DMS79 (cell line): ENCODE measurements at regions not wholly inside any gene's neighbourhood (a gene's known extent, or its start where the extent isn't known, plus 50 kb on each side); places are given as distances from the start of the nearest gene placed in this dataset.
"Not testable (repeated sequence)": the region's sequence is repeated elsewhere in the genome, so short reads cannot be mapped to it uniquely, and the experiment has no call there.

ENCODE experiments used
- DNase-seq: peaks from one replicate; lab custom pipeline; 2025; lab: John Stamatoyannopoulos, UW

- DNase-seq, result no peak
Observed at GRCh38 chr2:121049950-121050585, 234.9 kb downstream of the TFCP2L1 start.

GRCh38 chr2:121051311-121051710 is 233.7 kb downstream of the TFCP2L1 start:
- no peak for DNase-seq

DNA sequence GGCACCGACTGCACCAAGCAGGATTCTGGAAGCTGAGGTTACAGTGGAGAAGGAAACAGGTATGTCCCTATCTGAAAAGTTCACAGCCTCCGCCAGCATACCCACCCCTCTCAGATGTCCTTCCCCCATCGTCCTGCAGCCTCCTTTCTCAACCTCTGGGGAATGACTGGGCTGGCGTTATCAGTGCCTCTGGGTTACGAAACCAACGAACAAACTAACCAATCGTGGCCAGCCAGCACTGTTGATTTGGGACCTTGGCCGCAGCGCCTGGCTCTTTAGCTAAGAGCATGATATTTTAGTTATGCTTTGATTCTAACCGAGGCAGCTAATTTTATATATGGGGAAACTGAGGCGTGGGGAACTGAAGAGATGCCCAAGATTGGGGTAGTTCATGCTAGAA is 233.0 kb downstream of the TFCP2L1 start:
- DNase-seq, result no peak

GRCh38 chr2:121052521-121052920 is 232.5 kb downstream of the TFCP2L1 start:
- DNase-seq, result peak; percentile 81

GRCh38 chr2:121055088-121055487 is 229.9 kb downstream of the TFCP2L1 start:
- DNase-seq, result no peak

GRCh38 chr2:121055501-121055900 is 229.5 kb downstream of the TFCP2L1 start:
- no peak for DNase-seq

DNA sequence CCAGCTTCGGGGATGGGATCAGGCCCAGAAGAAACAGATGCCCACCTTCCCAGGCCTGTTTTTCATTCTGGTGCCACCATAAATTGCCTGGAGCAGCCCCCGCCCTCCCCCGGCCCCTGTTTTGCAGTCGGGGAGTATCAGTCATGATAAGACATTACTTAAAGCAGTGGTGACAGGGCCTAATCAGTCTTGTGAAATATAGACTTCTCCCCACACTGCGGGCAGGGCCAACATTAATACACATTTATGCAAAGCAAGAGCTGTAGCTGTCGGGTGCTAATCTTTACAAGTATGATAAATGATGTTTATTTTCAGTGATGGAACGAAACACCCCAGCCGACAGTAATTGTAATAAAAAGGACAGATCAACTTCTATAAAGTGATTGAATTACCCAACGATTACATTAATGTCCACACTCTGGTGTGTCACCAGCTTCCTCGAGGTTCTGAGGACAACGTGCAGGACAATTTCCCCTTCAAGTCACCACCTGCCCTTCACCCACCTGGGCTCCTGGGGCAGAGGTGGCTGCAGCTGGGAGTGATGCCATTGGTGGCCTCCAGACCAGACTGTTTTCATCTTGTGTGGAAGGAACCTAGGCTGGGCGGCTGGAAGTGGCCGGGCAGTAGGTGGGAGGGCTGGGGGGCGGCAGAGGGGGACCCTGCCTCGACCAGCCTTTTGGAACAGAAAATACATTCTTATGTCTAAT is 226.0 kb downstream of the TFCP2L1 start:
- DNase-seq, result no peak

GRCh38 chr2:121059651-121060649 is 225.1 kb downstream of the TFCP2L1 start:
- DNase-seq, result no peak

GRCh38 chr2:121061633-121062032 is 223.4 kb downstream of the TFCP2L1 start:
- DNase-seq, result no peak

- DNase-seq, result no peak
Observed at GRCh38 chr2:121063471-121063870, 221.5 kb downstream of the TFCP2L1 start.

DNA sequence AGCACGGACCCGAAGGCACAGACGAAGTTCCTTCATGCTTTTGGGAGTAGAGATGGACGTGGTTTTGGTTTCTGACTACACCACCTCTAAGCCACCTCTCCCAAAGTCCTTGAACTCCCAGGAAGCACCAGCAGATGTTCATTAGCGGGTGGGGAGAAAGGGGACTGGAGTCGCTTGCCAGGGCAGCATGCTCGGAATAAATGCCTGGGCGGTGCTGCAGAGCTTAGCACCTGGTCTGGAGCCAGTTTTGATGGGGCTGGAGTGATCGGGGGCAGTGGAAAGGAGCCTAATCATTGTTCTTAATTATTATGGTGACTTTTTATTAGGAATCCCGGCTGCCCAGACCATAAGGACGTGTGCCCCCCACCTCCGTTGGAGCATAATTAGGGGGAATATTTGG is 220.8 kb downstream of the TFCP2L1 start:
- peak; percentile 33 for DNase-seq

DNA sequence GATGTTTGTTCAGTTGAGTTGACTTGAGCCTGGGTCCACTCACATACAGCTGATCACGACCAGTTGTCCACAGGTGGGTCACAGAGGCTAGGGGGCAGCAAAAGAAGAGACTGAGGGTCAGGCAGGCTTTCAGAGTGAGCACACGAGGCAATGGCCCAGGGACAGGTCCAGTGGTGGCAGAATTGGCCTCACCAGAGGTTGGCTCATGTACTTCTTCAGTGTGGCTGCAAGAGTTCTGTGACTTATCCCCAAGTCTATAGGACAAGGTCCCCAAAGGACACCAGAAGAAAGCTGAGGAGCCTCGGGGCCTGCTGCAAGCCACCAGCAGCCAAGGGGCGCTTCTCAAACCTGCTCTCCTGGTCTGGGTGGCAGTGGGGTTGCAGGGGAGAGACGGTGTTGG is 219.8 kb downstream of the TFCP2L1 start:
- DNase-seq, result no peak

GRCh38 chr2:121066526-121066925 is 218.5 kb downstream of the TFCP2L1 start:
- no peak for DNase-seq

DNA sequence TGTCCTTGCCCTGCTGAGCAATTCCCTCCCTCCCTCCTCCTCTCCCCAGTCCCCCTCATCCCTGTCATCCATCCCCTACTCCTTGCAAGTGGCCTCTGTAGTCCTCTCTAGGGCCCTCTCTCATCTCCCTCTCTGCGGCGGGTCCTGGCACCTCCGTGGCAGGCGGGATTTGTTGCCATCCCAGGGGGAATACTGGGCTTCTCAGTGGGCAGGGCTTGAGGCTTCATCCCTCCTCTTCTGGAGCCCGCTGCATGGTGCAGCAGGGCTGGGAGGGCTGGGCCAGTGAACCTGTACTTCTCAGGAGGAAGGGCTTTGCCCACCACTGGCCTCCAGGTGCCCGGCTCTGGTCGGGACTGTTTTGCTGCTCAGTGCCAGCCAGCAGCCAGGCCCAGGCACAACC is 216.2 kb downstream of the TFCP2L1 start:
- DNase-seq, result peak; percentile 9

DNA sequence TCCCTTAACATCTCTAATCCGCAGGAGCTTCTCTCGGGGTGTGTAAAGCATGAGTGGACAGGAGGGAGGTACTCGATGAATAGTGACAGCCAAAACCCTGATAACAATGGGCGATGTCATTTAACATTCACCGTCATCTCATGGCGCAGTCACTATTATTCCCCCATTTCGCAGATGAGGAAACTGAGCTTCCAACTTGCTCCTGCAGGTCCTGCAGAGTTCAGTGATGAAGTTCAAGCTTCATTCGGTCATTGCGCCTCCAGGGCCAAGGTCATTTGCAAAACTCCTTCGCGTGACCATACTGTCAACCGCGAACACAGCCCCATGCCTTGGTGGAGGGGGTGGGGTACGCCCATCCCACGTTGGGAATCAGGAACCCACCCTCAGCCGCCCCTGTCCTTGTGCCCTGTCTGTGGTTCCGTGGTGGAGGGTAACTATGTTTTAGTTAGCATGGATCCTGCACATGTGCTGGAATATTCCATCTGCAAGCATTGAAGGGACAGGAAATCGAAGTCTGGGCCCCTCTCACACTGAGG is 215.5 kb downstream of the TFCP2L1 start:
- DNase-seq, result no peak

- not testable (repeated sequence) for DNase-seq
Observed at GRCh38 chr2:121070061-121070460, 214.9 kb downstream of the TFCP2L1 start.

DNA sequence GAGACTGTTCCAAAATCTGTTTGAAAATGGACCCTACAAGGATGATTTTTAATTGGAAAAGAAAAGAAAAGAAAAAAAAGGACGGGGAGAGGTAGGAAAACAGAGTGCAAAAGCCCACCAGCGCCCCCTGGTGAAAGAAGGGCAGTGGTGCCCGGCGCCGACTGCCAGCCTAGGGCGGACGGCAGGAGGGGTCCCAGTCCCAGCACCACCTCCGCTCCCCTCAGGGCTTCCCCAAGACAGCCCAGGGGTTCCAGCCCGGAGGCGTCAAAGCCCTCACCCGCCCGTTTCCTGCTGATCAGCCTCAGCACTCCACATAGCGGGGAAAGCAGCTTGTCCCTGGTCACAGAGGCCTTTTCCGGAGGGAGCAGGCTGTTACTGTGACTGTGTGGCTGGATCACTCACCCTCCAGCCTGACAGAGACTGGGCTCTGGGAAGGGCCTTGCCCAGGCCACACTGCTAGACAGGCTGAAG is 213.9 kb downstream of the TFCP2L1 start:
- peak; percentile 19 for DNase-seq

DNA sequence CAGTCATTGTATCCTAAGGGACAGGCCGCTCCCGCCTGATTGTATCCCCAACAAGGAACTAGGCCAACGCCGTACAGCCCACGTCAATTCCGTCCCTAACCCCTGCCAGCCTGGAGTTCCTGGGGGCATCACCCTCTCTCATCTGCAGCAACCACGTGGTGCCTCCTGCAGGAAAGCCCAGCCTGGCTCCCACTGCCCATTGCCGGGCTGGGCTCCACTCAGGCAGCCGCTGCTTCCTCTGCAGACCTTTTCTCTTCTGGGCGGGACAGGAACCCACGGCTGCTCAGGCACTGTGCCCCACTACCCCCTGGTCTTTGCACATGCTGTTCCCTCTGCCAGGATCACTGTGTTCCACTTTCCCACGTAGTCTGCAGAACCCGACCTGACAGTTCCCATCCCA is 212.2 kb downstream of the TFCP2L1 start:
- DNase-seq, result no peak

GRCh38 chr2:121073320-121074210 is 211.4 kb downstream of the TFCP2L1 start:
- DNase-seq, result no peak

DNA sequence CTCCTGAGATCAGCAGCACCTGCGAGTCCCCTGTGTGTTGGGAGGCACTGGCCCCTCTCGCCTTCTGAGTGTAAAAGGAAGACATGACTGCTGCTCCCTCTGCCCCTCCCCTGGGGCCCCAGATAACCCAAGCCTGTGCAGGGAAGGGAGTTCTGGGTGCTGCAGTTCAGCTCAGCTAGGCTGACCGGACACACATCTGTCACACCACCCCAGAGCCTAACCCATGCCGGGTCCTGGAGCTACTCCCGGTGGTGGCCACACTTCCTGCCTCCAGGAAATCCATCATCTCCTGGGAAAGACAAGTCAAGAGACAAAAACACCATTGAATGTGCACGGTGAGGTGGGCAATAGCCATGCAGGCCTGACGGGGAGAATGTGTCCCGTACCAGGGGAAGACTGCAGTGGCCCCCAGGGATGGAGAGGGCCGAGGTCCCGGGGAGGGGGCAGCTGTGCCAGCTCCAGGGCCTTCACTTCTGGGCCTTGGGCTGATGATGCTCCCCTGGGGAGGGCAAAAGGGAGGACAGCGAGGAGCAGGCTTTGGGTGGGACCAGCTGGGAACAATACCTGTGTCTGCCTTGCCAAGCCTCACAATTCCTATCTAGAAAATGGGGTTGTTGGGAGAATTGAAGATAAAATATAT is 210.6 kb downstream of the TFCP2L1 start:
- no peak for DNase-seq
